Common myeloid progenitor, CD34-positive (primary cell): ENCODE measurements at regions not wholly inside any gene's neighbourhood (a gene's known extent, or its start where the extent isn't known, plus 50 kb on each side); places are given as distances from the start of the nearest gene placed in this dataset.

Experiments used
- CTCF ChIA-PET: fragments of 350-600 bp; sonication (Branson Sonifier 250); formaldehyde crosslinking; loops from one replicate; lab custom pipeline; 2021; ENCODE audit warnings: antibody characterized with exemption; lab: Charles Lee
- POLR2A ChIA-PET: fragments of 350-600 bp; sonication (Branson Sonifier 250); formaldehyde crosslinking; loops from one replicate; lab custom pipeline; 2021; ENCODE audit warnings: antibody characterized with exemption; lab: Charles Lee
- DNase-seq, 3 donors: peaks; one replicate each; pipeline versions ENCODE4 v3.0.0 to v3.0.0-alpha.2; 2013
- H3K27ac ChIP-seq, 2 experiments: 1 replicate in 1 of 2; 2 replicates in 1 of 2; pipeline ENCODE4 v1.7.0; 2013; ENCODE audit warnings: inconsistent platforms in 2 of 2, low read length in 2 of 2, mild to moderate bottlenecking in 2 of 2, low read depth in 1 of 2, moderate library complexity in 1 of 2; ENCODE audit not compliant: severe bottlenecking in 2 of 2, insufficient read depth in 1 of 2, poor library complexity in 1 of 2
- H3K27me3 ChIP-seq, 5 experiments: replicated peaks in 2 of 5; 1 replicate in 3 of 5; 2 replicates in 2 of 5; pipeline versions ENCODE4 v1.6.1 to v1.7.0; 2013; ENCODE audit warnings: low read length in 4 of 5, mild to moderate bottlenecking in 2 of 5, moderate library complexity in 2 of 5, inconsistent platforms in 1 of 5; ENCODE audit not compliant: insufficient read depth in 5 of 5, control insufficient read depth in 4 of 5
- H3K36me3 ChIP-seq, 4 experiments: 1 replicate in 2 of 4; 2 replicates in 2 of 4; pipeline versions ENCODE4 v1.6.1 to v1.7.0; 2013; ENCODE audit warnings: low read length in 3 of 4, control low read depth in 1 of 4, mild to moderate bottlenecking in 1 of 4; ENCODE audit not compliant: control insufficient read depth in 4 of 4, insufficient read depth in 4 of 4
- H3K4me1 ChIP-seq, 4 experiments: 1 replicate in 3 of 4; 2 replicates in 1 of 4; pipeline versions ENCODE4 v1.6.1 to v1.7.1; 2013; ENCODE audit warnings: low read length in 3 of 4, mild to moderate bottlenecking in 3 of 4, control low read depth in 1 of 4, inconsistent platforms in 1 of 4, moderate library complexity in 1 of 4; ENCODE audit not compliant: control insufficient read depth in 4 of 4, insufficient read depth in 4 of 4; ENCODE audit errors: control extremely low read depth in 1 of 4
- H3K4me3 ChIP-seq, 7 experiments: 1 replicate in 4 of 7; 2 replicates in 3 of 7; pipeline versions ENCODE4 v1.5.1 to v1.7.0; 2013; ENCODE audit warnings: mild to moderate bottlenecking in 7 of 7, low read length in 6 of 7, moderate library complexity in 6 of 7, inconsistent platforms in 2 of 7, low read depth in 2 of 7, control low read depth in 1 of 7; ENCODE audit not compliant: insufficient read depth in 4 of 7, control insufficient read depth in 1 of 7; ENCODE audit errors: extremely low read depth in 1 of 7
- H3K9me3 ChIP-seq, 5 experiments: 1 replicate in 4 of 5; 2 replicates in 1 of 5; pipeline versions ENCODE4 v1.6.1 to v1.7.1; 2013; ENCODE audit warnings: low read length in 4 of 5, mild to moderate bottlenecking in 2 of 5, inconsistent platforms in 1 of 5, low read depth in 1 of 5, moderate library complexity in 1 of 5; ENCODE audit not compliant: control insufficient read depth in 4 of 5, insufficient read depth in 2 of 5; ENCODE audit errors: control extremely low read depth in 1 of 5
- WGBS: methylation state at CpG from one replicate; pipeline ENCODE4 v1.1.5; 2013; ENCODE audit not compliant: insufficient coverage; 5-methylcytosine and 5-hydroxymethylcytosine counted together

- Histone ChIP-seq H3K4me3 (no peak overlapping the region), H3K27ac (no peak overlapping the region), H3K27me3 (no peaks in the 10 kb centered on the region), H3K9me3 (no peaks in the 10 kb centered on the region), H3K4me1 (no peaks in the 10 kb centered on the region), H3K36me3 (no peaks in the 10 kb centered on the region)
- POLR2A ChIA-PET, result no interaction called here
- CTCF ChIA-PET, result no interaction called here
- WGBS, result no CpG with 5 or more reads among the region's 3 CpGs
- DNase-seq, result no peak
Observed at GRCh38 chr2:180677930-180678624, 302.3 kb upstream of the UBE2E3 start.

- CTCF ChIA-PET, result no interaction called here
- no peak overlapping the region for H3K4me3 ChIP-seq
- H3K27ac ChIP-seq, result no peak overlapping the region
- no peaks in the 10 kb centered on the region for H3K27me3 ChIP-seq
- no peaks in the 10 kb centered on the region for H3K36me3 ChIP-seq
- DNase-seq, result no peak
- 83% methylated on average over 1 of the region's 3 CpGs for WGBS
- POLR2A ChIA-PET, result no interaction called here
- no peaks in the 10 kb centered on the region for H3K4me1 ChIP-seq
- no peaks in the 10 kb centered on the region for H3K9me3 ChIP-seq
Observed at GRCh38 chr2:180677200-180677599, 303.2 kb upstream of the UBE2E3 start.

GRCh38 chr2:180676520-180677025, 303.8 kb upstream of the UBE2E3 start:
- no peaks in the 10 kb centered on the region for H3K27me3 ChIP-seq
- ChIA-PET POLR2A (no interaction called here), CTCF (interaction anchor here (0.6 kb wide), 1 partner anchor 53 kb away, joined by 3 read pairs; no protein-coding TSS in a partner anchor)
- no peak overlapping the region for H3K4me3 ChIP-seq
- WGBS, result no CpG with 5 or more reads among the region's 1 CpG
- DNase-seq, result no peak
- H3K27ac ChIP-seq, result no peak overlapping the region
- H3K36me3 ChIP-seq, result no peaks in the 10 kb centered on the region
- no peaks in the 10 kb centered on the region for H3K9me3 ChIP-seq
- no peaks in the 10 kb centered on the region for H3K4me1 ChIP-seq

GRCh38 chr2:180675170-180675569, 305.2 kb upstream of the UBE2E3 start:
- ChIA-PET POLR2A (no interaction called here), CTCF (no interaction called here)
- no CpG with 5 or more reads among the region's 1 CpG for whole genome bisulfite sequencing
- no peak for DNase-seq
- Histone ChIP-seq H3K27ac (no peak overlapping the region), H3K36me3 (no peaks in the 10 kb centered on the region), H3K9me3 (no peaks in the 10 kb centered on the region), H3K4me3 (no peak overlapping the region), H3K4me1 (no peaks in the 10 kb centered on the region), H3K27me3 (no peaks in the 10 kb centered on the region)

- Histone ChIP-seq H3K27me3 (no peaks in the 10 kb centered on the region), H3K36me3 (no peaks in the 10 kb centered on the region), H3K27ac (no peak overlapping the region), H3K9me3 (no peaks in the 10 kb centered on the region), H3K4me1 (no peaks in the 10 kb centered on the region), H3K4me3 (no peak overlapping the region)
- ChIA-PET POLR2A (no interaction called here), CTCF (no interaction called here)
- DNase-seq, result no peak
- no CpG with 5 or more reads among the region's 1 CpG for whole genome bisulfite sequencing
Observed at GRCh38 chr2:180672377-180672776, 308.0 kb upstream of the UBE2E3 start.

- Histone ChIP-seq H3K9me3 (no peaks in the 10 kb centered on the region), H3K4me1 (no peaks in the 10 kb centered on the region), H3K27me3 (no peaks in the 10 kb centered on the region), H3K27ac (no peak overlapping the region), H3K36me3 (no peaks in the 10 kb centered on the region), H3K4me3 (no peak overlapping the region)
- POLR2A ChIA-PET, result no interaction called here
- DNase-seq, result no peak
- 100% methylated on average over 1 of the region's 4 CpGs for WGBS
- CTCF ChIA-PET, result no interaction called here
Observed at GRCh38 chr2:180670302-180671003, 310.0 kb upstream of the UBE2E3 start.

GRCh38 chr2:180669016-180669415, 311.4 kb upstream of the UBE2E3 start:
- CTCF ChIA-PET, result interaction anchor here (0.6 kb wide), 1 partner anchor 1690 kb away, joined by 5 read pairs; no protein-coding TSS in a partner anchor
- DNase-seq, result no peak
- Histone ChIP-seq H3K27ac (no peak overlapping the region), H3K9me3 (no peaks in the 10 kb centered on the region), H3K36me3 (no peaks in the 10 kb centered on the region), H3K4me1 (no peaks in the 10 kb centered on the region), H3K4me3 (no peak overlapping the region), H3K27me3 (no peaks in the 10 kb centered on the region)
- POLR2A ChIA-PET, result no interaction called here
- WGBS, result 73% methylated on average over 2 of the region's 2 CpGs
